Left ventricle myocardium inferior (tissue), 1 donor: ENCODE measurements at regions not wholly inside any gene's neighbourhood (a gene's known extent, or its start where the extent isn't known, plus 50 kb on each side); places are given as distances from the start of the nearest gene placed in this dataset.

Experiments
- DNase-seq: peaks from one replicate; pipeline ENCODE4 v3.0.0-alpha.2; 2020
- H3K27ac ChIP-seq: fragments of 200-600 bp; replicated peaks from 2 replicates; pipeline ENCODE4 v1.8.0; 2021
- H3K27me3 ChIP-seq: fragments of 200-600 bp; 2 replicates; pipeline ENCODE4 v1.8.0; 2021; ENCODE audit warnings: low read depth
- H3K36me3 ChIP-seq: fragments of 200-600 bp; 2 replicates; pipeline ENCODE4 v1.8.0; 2021
- H3K4me1 ChIP-seq: fragments of 200-600 bp; 2 replicates; pipeline ENCODE4 v1.8.0; 2021
- H3K4me3 ChIP-seq: fragments of 200-600 bp; 2 replicates; pipeline ENCODE4 v1.8.0; 2021; ENCODE audit warnings: mild to moderate bottlenecking, moderate library complexity
- H3K9me3 ChIP-seq: fragments of 200-600 bp; replicated peaks from 2 replicates; pipeline ENCODE4 v1.8.0; 2021
- intact Hi-C: fragments of 100-400 bp; cut with micrococcal nuclease; formaldehyde crosslinking; loops from one replicate; pipeline ENCODE4 v1.11.0; 2022
- TF ChIP-seq, protein P1 (sequence below): fragments of 200-600 bp; IDR thresholded peaks from 2 replicates; pipeline ENCODE4 v1.8.0; 2021; ENCODE audit warnings: antibody characterized with exemption, mild to moderate bottlenecking, borderline replicate concordance
- donor health status: DM: no; HTN: yes; CAD: no; lungs with severe emphysema.

GRCh38 chr3:151983538-151983937 lies 110.1 kb downstream of the SUCNR1 start:
- no peaks in the 10 kb centered on the region for H3K4me1 ChIP-seq
- H3K27ac ChIP-seq = no peak overlapping the region
- no peaks in the 10 kb centered on the region for H3K27me3 ChIP-seq
- intact Hi-C loops = no loop called here
- H3K36me3 ChIP-seq = no peaks in the 10 kb centered on the region
- no peak overlapping the region for H3K4me3 ChIP-seq
- TF ChIP-seq, protein P1, sequence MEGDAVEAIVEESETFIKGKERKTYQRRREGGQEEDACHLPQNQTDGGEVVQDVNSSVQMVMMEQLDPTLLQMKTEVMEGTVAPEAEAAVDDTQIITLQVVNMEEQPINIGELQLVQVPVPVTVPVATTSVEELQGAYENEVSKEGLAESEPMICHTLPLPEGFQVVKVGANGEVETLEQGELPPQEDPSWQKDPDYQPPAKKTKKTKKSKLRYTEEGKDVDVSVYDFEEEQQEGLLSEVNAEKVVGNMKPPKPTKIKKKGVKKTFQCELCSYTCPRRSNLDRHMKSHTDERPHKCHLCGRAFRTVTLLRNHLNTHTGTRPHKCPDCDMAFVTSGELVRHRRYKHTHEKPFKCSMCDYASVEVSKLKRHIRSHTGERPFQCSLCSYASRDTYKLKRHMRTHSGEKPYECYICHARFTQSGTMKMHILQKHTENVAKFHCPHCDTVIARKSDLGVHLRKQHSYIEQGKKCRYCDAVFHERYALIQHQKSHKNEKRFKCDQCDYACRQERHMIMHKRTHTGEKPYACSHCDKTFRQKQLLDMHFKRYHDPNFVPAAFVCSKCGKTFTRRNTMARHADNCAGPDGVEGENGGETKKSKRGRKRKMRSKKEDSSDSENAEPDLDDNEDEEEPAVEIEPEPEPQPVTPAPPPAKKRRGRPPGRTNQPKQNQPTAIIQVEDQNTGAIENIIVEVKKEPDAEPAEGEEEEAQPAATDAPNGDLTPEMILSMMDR = no peak
- peaks cover 4% of the 10 kb centered on the region for H3K9me3 ChIP-seq
- DNase-seq = no peak

DNA sequence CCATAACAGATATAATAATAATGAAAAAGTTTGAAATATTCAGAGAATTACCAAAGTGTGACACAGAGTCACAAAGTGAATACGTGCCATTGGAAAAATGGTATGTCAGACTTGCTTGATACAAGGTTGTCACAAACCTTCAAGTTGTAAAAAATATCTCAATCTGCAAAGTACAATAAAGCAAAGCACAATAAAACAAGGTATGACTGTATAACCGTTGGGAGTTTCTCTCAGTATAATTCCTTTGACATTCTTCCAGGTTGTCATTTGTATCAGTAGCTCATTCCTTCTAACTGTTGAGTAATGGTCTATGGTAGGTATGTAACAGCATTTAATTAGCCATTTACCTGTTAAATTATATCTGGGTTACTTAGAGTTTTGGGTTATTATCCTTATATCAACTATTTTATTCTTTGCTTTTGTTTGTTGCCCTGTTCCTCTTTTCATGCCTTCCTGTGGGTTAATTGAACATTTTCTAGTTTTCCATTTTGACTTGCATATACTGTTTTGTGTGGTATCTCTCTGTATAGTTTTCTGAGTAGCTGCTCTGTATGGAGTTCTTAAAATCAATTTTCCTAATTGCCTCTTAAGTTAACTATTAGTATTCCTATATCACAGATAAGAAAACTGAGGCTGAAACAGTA lies 112.5 kb downstream of the SUCNR1 start:
- peaks cover 4% of the 10 kb centered on the region for H3K9me3 ChIP-seq
- TF ChIP-seq, protein P1 = no peak
- intact Hi-C loops = no loop called here
- no peaks in the 10 kb centered on the region for H3K36me3 ChIP-seq
- no peaks in the 10 kb centered on the region for H3K4me1 ChIP-seq
- no peaks in the 10 kb centered on the region for H3K27me3 ChIP-seq
- H3K4me3 ChIP-seq = no peak overlapping the region
- no peak for DNase-seq
- no peak overlapping the region for H3K27ac ChIP-seq

DNA sequence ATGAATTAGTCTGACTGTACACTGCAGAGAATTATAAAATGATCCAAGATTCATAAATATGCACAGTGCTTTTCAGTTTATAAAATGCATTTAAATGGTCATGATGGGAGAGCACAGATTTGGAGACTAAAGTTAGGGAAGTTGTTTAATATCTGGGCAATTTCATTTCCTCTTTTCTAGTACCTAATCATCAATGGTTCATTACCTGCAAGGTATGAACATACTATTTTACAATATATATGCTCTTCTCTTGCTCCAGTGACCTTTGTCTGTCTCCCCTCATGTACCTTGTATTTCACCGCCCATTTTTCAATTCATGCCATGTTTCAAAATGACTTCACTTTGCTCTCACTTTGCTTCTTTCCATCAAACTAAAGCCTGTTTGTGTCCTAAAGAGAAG lies 114.5 kb downstream of the SUCNR1 start:
- TF ChIP-seq, protein P1 = no peak
- Histone ChIP-seq H3K27me3 (no peaks in the 10 kb centered on the region), H3K9me3 (no peaks in the 10 kb centered on the region), H3K4me1 (no peaks in the 10 kb centered on the region), H3K36me3 (no peaks in the 10 kb centered on the region), H3K27ac (no peak overlapping the region), H3K4me3 (no peak overlapping the region)
- intact Hi-C loops = no loop called here
- no peak for DNase-seq

GRCh38 chr3:151989621-151990020 lies 116.2 kb downstream of the SUCNR1 start:
- no peak overlapping the region for H3K4me3 ChIP-seq
- TF ChIP-seq, protein P1 = no peak
- H3K4me1 ChIP-seq = no peaks in the 10 kb centered on the region
- DNase-seq = no peak
- no peak overlapping the region for H3K27ac ChIP-seq
- no peaks in the 10 kb centered on the region for H3K27me3 ChIP-seq
- H3K9me3 ChIP-seq = no peaks in the 10 kb centered on the region
- no peaks in the 10 kb centered on the region for H3K36me3 ChIP-seq
- intact Hi-C loops = no loop called here

DNA sequence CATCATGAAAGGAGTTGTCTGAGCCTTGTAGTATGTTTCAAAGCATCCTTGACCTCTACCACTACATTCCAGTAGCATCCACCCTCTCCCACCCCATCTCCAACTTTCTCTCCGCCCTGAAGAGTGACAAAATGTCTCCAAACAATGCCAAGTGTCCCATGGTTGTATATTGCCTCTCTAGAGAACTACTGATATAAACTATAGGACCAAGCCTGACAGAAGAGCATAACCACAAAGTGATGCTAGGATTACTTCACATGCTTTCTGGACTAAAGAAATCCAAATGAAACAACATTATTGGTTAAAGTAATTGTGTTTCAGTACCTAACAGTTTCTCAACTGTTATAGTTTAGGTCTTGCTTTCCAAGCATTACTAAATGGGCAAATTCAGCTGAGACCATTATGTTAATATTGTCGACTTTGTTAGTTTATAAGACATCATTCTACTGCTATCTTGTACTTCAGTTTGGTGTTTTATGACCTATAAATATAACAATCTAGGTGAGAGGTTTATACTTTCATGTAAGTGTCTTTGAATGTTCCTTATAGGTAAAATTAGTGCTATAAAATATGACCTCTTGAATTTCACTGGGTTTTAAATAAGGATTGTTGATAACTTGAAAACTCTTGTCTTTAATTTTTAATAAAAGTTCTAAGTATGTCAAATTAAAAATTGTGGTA lies 117.4 kb downstream of the SUCNR1 start:
- no peak for DNase-seq
- Histone ChIP-seq H3K9me3 (no peaks in the 10 kb centered on the region), H3K36me3 (no peaks in the 10 kb centered on the region), H3K4me1 (no peaks in the 10 kb centered on the region), H3K27me3 (no peaks in the 10 kb centered on the region), H3K4me3 (no peak overlapping the region), H3K27ac (no peak overlapping the region)
- TF ChIP-seq, protein P1 = no peak
- intact Hi-C loops = no loop called here
